GM12874 (cell line): ENCODE measurements at regions not wholly inside any gene's neighbourhood (a gene's known extent, or its start where the extent isn't known, plus 50 kb on each side); places are given as distances from the start of the nearest gene placed in this dataset.

ENCODE experiments used
- TF ChIP-seq, protein P1 (sequence below): IDR thresholded peaks from 2 replicates; pipeline ENCODE4 v1.5.1; 2011; ENCODE audit warnings: low read depth, mild to moderate bottlenecking, control low read depth, low read length, moderate library complexity; ENCODE audit not compliant: insufficient read depth

DNA sequence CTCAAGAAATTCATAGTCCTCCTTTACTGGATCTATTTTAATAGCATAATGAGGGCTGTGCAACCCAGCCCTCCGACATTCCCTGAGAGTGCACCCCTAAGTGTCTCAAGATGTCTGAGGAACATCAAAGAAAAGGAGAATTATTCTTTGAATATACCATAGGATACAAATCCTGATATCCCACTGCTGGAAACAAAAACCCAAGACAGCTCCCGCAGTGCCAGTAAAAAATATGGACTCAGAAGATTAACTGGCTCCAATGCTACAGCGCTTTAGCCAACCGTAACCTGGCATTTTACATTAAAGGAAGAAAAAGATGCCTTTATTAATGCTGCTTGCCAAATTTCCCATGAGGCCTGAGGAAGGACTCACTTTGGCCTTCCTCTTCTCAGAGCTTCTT, 168.4 kb downstream of the TTC32 start:
- TF ChIP-seq, protein P1, sequence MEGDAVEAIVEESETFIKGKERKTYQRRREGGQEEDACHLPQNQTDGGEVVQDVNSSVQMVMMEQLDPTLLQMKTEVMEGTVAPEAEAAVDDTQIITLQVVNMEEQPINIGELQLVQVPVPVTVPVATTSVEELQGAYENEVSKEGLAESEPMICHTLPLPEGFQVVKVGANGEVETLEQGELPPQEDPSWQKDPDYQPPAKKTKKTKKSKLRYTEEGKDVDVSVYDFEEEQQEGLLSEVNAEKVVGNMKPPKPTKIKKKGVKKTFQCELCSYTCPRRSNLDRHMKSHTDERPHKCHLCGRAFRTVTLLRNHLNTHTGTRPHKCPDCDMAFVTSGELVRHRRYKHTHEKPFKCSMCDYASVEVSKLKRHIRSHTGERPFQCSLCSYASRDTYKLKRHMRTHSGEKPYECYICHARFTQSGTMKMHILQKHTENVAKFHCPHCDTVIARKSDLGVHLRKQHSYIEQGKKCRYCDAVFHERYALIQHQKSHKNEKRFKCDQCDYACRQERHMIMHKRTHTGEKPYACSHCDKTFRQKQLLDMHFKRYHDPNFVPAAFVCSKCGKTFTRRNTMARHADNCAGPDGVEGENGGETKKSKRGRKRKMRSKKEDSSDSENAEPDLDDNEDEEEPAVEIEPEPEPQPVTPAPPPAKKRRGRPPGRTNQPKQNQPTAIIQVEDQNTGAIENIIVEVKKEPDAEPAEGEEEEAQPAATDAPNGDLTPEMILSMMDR = no peak

DNA sequence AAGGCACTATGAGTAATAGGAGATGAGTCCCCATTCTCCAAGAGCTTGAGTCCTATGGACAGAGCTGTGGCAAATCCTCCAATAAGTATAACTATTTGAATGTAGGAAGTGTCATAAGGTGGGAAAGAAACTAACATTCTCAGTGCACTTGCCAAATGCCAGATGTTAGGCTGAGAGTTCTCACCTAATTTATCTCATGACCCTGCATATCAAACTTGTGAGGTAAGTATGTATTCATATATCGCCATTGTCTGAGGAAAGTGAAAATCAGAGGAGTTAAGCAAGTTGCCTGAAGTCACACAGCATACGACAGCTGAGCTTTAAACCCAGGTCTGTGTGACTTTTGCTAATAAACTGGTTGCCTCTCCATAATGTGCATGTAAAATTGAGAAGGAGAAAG, 169.5 kb downstream of the TTC32 start:
- TF ChIP-seq, protein P1 = no peak

DNA sequence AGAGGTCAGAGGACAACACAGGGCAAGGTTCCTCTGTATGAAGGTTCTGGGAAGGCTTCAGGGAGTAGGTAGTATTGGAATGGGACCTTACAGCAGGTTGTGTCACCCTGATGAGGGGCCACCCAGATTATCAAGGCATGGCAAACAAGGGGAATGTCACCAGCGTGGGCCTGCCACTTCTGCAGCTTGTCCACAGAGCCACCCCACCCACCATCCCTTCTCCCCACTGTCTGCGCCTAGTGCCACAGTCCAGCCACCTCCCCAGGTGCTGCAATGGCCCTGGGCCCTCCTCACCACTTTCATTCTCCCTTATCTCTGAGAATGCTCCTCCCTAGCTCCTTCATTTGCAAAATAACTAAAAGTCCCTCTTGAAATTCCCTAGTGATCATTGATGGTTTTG, 170.3 kb downstream of the TTC32 start:
- TF ChIP-seq, protein P1 = no peak

DNA sequence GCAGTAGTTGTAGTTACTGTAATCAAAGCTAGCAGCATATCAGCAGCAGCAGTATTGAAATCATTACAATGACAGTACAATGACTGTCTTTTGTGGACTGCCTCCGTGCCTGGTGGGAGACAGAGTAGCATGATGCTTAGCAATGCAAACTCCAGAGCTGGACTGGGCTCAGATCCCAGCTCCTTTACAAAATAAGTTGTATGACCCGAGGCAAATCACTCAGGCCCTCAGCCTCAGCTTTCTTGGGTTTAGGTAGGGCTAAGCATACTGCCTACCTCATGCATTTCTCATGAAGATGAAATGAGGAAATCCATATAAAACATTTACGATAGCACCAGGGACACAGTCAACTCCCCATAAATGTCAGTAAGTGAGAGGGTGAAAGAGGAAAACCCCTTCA, 170.7 kb downstream of the TTC32 start:
- TF ChIP-seq, protein P1 = no peak

DNA sequence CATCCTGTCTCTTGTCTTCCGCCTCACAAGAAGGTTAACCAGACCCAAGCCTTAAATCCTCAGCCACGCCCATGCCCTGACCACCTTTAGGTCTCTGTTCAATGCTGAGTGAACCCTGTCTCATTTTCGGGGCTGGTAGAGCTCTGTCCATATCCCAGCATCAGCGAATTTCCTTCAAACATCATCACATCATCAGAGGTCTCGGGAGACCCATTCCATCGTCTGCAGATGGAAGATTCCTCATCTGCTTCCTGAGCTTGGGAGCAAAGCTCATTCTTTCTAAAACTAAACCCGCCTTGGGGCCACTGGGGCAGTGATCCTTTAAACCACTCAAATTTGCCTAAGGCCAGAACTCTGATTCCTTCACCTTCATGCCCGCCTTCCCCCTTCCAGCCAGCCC, 173.7 kb downstream of the TTC32 start:
- TF ChIP-seq, protein P1 = no peak

DNA sequence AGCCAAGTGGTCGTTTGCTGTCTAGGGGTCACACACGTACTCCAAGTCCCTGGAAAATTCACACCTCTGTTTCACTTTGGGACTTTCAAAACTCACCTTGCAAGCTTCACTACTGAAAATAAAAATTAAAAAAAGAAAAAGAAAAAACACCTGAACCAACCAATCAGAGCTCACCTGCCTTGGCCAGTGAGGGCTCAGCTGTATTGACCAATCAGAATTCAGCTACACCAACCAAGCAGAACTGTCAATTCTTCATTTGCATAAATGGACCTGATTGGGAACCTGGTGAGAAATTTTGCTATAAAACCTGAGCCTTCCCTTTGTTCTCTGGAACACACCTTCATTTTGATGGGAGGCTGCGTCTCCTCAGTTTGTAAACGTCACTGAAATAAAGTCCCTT, 176.4 kb downstream of the TTC32 start:
- TF ChIP-seq, protein P1 = no peak

DNA sequence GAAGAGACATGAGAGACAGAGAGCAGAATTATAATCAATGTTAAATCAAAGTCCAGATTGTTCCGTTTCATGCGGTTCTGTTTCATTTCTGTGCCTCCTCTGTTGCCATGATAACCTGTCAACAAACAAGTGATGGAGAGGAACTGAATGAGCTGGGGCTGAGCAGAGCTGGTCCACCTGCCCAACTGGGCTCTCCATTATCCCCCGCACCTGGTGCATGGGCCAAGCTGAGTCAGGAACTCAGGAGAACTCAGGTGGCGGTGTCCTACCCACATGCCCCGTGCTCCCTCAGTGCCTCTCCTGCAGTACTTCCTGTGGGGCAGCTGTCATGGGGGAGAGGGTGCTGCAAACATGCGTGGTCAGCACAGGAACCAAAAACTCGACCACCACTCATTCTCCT, 178.8 kb downstream of the TTC32 start:
- TF ChIP-seq, protein P1 = no peak

DNA sequence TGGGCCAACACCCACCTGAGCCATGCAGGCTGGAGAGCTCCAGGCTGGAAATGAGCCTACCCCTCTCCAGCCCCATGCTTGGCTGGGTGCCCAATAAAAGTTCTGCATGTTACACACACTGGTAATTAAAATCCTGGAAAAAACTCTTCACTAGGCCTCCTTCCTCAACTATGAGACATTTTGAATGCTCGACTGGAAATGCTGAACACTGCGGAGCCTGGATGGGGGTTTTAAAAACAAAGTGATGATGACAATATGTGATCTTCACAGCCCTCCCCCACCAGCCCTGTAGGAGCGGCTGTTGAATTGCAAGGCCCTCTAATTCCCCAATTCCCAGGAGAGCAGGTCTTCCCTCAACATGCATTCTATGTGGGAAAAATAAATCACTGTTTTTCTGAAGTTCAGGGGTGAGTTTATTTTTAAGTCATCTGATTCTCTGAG, 179.2 kb downstream of the TTC32 start:
- TF ChIP-seq, protein P1 = no peak
